Renal cortical epithelial cell (primary cell): ENCODE measurements at regions not wholly inside any gene's neighbourhood (a gene's known extent, or its start where the extent isn't known, plus 50 kb on each side); places are given as distances from the start of the nearest gene placed in this dataset.

Experiments
- DNase-seq: peaks from one replicate; pipeline ENCODE4 v3.0.0-alpha.2; 2011; ENCODE audit warnings: low read depth

DNA sequence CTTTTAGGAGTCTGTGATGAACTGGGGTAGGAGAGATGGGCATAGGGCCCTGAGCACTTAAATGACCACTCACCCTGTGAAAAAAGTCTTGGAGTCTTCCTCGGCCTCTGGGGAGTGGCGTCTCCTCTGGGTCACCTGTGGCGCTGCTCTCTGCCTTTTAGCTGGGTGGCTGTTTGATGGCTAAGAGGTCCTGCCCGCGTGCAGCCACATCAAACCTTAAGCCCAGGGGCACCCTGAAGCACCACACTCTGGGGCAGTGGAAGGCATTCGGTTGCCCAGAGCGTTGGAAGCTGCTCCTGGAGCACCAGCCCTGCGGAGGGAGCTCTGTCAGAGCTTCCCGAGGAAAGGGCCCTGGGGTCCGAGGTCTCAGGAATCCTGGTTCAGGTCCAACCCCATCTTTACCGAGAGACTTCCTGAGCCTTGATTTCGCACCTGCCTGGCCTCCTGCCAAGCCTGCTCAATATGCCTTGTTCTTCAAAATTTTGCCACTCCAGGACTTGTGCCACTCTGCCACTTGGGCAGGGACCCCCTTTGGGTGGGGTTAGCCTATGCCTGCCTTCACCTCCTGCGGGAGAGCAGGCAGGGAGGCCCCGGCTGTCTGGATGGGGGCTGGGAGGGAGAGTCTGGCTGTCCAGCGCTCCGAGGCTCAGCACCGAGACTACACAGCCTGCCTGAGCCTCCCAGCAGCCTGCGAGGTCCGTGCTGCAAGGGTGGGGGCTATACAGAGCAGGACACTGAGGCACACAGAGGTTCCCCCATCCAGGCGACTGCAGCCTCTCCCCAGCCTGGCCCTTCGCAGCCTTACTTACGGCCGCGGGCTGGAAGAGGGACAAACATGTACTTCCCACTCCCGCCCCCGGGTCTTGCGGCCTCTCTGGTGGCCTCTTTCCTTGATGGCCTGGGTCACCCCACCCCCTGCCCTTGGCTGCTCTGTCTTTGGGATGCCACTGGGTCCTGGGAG is 63.4 kb upstream of the RNU6ATAC start:
- DNase-seq: no peak

DNA sequence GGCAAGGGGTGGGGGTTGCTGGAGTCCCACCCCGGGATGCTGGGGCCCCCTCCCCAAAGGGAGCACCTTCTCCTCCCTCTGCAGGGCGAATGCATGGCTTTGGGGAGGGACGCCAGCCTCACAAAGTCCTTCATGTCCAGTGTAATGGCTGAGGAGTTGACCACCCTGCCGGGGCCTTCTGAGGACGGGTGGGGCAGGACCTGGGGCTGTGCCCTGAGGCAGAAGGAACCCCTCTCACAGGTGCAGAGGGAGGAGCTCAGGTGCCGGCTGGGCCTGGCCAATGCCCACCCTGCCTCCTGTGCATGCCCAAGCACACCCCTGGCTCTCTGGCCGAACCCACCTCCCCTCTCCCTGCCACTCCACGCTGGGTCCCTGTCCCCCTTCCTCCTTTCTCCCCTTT is 64.3 kb upstream of the RNU6ATAC start:
- DNase-seq: no peak

DNA sequence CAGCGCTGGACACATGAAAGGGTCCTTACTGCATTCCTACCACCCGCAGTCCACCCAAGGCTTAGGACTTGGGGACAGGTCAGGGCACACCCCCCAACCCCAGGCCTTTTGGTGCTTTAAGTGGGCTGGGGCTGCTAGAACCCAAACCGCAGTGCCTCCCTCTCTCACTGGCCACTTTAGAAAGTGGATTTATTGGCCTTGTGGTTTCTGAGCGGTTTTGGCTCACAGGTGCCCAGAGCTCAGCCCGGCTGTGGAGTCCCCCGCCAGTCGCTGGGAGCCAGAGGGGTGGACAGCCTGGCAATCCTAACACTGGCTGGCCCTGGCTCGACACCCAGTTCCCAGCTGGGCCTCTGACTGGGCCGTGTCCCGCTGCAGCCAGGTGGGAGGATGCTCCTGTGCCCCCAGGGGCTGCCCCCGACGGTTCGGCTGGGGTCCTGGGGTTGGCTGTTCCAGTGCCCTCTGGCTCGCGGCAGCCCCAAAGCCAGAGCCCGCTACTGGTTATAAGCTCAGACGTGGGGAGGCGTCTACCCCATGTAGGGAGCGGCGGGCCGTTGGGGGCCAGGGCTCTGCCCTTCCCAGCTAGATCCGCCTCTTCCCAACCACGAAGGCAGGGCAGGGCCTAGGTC is 65.2 kb upstream of the RNU6ATAC start:
- no peak for DNase-seq

DNA sequence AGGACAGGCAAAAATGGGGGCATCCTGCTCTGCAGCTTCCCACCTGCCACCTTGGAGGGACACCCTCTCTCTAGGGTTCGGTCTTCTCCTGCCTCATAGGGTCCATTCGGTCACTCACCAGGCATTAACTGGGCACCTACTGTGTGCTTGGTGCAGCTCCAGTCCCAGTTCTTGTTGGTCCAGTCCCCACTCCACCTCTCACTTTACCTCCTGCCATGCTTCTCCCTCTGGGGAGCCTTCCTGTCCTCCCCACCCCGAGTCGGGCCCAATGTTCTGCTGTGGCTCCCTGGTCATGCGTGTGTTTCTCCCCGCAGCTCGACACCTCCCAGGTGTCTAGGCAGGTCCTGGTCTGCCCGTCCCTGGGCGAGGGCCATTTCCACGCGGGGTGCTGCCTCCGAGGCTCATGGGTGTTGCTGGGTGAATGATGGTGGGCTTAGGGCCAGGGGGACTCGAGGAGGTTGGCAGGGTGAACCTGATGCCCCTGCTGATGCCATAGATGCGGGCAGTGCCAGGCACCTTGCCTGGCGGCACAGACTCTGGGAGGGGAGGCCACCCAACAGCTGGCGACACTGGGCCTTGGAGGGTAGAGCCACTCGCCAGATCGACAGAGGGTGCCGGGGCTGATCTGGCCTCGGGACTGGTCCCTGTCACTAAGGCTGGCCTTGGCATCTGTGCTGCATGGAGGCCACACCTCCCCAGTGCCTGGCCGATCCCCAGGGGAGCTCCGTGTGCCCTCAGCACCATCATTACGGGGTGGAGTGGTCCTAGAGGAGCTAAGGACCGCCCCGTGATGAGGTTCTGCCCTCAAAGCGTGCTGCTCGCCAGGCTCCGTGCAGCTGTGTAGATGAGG is 66.0 kb upstream of the RNU6ATAC start:
- no peak for DNase-seq

DNA sequence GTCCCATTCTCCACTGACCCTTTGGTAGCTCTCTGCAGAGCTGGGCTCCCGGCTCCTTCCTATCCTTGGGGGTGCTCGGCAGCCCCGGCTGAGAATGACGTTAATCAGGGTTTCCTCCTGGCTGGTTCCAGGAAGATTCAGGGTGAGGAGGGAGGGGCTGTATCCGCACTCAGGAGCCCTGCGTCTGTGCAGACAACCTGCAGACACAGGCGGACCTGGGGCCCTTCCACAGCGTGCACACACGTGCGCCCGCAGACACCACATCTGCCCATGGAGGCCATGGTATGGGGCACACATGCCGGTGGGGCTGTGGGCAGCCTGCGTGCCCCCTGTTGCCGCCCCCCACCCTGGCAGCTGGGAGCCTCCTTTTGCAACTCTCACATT is 66.6 kb upstream of the RNU6ATAC start:
- DNase-seq: no peak

DNA sequence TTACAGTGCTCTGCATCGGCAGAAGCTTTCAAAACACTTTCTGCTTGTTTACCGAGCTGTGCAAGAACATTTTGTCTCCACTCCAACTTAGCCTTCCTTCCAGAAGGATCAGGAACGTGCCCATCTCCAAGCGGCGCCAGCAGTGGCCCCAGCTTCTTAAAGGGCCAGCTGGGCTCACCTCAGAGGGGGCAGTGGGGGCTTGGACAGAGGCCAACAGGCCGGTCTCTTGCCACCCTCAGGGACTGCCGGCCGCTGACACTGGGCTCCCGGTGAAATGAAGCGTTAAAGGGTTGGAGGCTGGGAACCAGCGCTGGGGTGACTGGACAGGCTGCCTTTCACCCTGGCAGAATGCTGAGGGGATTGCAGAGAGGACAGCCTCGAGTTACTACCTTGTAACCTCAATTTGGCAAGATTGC is 67.0 kb upstream of the RNU6ATAC start:
- peak; percentile 8 for DNase-seq

DNA sequence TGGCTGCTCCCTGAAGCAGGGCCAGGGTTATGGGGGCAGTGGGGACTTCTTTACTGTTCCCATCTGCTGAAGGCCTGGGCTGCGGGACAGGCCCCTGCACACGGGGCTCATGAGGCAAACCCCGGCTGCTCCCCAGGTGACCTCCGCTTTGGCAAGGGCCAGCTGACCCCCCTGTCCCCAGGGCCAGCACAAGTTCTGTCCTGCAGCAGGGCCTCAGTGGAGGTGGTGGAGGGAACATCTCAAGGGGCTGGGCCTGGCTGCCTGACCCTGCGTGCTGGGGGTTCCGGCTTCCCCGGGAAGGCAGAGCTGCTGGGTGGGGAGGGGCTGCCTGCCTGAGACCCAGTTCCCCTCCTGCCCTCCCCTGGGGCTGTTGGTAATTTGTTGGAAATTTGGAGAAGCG is 67.4 kb upstream of the RNU6ATAC start:
- no peak for DNase-seq

DNA sequence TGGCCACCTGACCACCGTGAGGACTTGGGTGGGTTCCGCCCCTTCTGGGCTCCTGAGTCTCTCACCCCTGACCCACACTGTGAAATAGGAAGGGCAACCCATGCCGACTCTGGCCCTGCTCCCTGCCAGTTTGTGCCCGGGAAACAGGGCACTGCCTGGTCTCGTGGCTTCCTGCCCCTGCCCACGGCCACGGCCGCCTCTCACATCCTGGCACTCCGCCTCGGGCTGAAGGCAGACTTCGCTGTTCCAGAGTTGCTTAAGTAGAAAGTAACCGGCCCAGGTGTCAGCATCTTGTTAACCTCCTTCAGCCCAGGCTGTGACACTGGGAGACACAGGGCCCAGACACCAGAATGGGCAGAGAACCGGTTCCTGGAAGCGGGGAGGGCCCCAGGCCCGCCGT is 68.7 kb upstream of the RNU6ATAC start:
- no peak for DNase-seq

DNA sequence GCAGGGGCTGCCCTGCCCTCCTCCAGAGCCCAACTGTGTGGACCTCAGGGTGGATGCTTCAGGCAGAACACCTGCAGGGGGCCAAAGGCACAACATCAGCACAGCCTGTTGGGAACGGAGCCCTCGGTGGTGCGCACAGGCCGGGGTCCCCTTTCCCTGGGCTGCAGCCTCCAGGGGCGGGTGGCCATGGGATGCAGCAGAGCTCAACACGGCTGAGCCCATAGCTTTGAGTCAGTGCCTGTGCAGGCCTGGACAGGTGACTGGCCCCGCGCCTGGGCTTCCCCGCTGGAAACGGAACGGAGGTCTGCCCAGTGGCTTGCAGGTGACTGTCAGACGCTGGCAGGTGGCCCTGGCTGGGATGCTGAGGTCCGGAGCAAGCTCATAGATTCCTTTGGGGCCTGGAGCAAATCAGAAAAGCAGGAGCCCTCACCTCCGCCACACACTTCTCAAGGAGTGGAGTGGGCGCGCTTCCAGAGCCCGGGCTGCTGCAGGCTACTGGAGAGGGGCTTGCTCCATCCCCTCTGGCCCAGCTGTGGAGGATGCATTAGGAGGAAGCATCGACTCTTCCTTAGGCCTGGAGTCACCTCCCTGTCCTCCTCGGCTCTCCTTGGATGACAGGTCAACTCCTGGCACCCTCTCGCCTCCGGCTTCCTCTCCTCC is 69.8 kb upstream of the RNU6ATAC start:
- DNase-seq: no peak

DNA sequence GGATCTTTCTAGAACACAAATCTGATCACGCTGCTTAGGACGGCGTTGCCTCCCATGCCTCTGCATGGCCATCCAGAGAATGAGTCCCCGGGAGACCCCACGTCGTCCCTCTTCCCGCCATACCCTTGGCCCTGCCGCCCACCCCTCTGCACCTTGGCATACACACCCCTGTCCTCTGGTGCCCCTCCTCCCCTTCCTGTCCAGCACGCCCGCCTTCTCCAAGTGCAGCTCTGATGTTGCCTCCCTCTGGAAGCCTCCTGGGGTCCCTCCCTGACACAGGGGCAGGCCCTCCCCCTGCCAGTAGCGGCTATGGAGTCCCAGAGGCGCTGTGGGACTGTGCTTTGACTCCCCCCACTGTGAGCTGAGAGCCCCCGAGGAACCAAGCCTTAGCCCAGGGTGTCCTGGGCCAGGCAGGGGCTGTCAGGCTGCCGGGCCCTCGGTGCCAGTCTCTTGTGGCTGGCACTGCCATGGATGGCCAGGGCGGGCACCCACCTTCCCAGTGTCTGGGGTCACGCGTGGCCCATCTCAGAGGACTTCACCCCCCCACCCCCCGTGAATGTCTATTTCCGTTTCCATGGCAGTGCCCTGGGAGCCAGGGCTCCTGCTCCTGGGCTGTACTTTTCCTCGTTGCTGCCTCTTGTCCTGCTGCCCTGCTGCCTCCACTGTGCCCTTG is 70.5 kb upstream of the RNU6ATAC start:
- no peak for DNase-seq

DNA sequence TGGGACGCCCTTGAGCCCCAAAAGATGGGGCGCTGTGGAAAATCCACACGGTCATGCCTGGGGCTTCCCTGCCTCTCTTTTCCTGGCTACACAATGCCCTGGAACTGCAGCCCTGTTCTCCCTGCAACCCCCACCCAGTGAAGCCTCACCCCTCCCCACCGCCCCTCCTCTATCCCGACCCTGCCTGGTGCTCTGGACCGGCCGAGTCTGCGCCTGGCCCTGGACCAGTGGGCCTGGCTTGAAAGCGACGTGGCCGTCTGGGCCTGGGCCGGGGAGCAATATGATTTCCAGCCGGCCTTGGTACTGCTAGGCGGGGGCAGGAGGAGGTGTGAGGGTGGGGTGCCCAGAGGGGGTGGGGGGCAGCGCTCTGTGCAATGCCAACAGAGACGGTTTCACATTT is 71.0 kb upstream of the RNU6ATAC start:
- no peak for DNase-seq

DNA sequence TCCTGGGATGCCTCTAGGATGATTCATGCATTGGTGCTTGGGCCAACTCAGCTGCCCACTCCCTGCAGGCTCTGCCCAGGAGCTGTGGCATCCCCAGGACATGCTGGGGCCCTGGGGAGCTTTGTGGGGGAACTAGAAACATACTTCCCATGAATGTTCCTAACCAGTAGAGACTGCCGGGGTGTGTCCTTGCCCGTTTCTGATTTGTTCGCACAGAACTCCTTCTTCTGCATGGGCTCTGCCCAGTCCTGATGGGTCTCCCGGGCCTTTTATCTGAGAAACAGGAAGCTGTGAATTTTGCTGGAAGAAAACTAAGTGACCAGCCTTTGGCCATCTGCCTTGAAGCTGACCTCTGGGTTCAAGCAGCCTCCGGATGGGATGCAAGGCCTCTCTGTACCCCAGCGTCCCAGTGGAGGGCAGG is 71.6 kb upstream of the RNU6ATAC start:
- no peak for DNase-seq

DNA sequence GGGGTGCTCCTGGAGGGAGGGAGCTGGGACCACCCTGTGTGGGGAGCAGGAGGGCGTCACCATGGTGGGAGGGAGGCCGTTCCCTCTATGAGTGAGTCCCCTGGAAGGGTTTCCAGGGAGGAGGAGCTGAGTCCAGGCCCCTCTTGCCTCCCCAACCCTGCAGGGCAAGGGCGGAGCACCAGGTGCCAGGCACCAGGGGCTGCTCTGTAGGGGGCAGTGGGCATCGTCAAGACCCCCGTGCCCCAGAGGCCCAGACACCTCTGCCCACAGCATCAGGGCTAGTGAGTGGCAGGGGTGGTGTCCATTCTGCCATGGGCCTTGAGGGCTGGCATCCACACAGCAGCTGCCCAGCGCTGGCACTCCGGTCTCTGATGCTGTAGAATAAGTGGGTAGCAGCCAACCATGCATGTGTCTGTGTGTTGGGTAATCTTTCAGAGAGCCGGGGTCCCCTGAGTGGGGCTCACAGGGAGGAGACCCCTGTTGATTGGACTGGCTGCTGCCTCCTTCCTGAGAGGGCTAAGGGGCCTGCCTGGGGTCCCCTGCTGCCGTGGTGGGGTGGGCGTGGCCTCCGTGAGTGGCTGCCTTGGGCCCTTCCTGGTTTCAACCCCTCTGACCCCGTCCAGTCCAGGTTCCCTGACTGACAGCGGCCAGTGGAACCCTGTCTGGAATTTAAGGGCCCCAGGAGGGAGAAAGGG is 72.7 kb upstream of the RNU6ATAC start:
- no peak for DNase-seq

DNA sequence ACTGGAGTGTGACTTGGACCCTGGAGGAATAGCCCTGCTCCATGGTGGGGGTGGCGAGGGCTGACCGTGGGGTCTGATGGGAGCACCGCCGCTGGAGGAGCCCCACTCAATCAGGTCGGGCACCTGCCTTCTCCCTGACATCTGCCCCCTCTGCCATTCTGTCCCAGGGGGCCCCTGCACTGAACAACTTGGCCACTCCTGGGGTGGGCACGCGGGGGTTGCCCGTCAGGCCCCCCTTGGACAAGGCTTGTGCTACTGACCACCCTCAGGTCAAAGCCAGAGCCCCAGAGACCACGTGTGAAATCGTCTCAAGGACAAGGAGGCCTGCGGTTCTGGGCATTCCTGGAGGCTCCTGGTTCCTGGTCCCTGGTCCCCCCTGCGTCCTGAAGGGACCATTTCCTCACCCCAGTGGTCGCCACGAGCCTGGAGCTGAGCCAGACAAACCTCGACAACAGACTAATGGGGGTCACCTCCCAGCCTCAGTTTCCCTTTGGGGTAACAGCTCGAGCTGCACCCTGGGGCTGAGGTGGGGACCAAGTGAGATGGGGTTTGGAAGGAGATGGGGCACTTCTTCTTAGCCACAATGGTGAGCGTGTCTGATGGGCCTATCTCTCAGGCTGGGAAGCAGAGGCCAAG is 73.4 kb upstream of the RNU6ATAC start:
- DNase-seq: no peak

DNA sequence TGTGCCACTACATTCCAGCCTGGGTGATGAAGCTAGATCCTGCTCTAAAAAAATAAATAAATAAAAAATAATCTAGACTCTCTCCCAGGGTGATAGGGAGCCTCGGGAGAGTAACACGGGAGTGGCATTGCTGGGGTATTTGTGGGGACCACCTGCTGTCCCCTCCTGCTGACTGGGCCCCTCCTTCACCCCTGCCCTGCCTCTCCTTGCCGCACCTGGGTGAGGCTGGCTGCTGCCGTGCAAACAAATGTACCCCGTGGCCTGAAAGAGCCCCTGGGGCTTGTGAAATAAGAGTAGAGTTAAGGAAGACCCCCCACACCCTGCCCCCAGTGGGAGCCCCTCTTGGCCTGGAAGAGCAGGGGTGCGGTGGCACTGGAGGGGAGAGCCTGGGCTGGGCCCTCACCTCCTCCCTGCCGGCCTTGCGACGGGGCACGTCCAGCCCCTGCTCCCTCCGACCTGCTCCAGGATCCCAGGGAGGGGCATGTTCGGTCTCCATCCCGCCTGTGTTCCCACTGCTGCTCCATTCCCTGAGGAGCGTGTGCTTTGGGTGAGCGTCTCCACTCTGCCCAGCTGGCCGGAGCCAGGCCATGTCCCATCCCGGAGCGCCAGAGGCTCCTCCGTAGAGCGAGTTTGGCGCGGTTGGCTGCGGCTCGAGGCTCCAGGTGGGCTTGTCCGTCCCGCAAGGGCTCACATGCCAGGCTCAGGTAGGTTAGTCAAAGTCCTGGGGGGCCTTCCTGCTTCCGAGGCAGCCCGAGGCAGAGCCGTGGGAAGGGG is 75.0 kb upstream of the RNU6ATAC start:
- no peak for DNase-seq

DNA sequence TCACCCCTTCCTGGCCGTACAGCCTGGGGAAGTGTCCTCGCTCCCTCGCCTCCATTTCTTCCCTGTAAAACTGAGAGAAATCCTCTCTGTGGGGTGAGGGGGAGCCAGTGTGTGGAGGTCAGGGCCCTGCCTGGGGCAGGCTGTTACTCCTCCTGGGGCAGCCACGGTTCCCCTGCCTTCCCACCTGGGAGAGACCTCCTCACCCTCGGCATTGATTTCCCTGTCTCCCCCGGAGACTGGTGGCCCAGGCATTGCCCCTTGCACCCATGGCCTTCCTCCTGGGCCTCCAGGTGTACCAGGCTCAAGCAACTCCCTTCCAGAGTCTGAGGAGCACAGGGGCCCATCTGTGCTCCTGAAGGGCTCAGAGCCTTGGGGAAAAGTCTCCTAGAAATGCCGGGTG is 75.6 kb upstream of the RNU6ATAC start:
- no peak for DNase-seq

DNA sequence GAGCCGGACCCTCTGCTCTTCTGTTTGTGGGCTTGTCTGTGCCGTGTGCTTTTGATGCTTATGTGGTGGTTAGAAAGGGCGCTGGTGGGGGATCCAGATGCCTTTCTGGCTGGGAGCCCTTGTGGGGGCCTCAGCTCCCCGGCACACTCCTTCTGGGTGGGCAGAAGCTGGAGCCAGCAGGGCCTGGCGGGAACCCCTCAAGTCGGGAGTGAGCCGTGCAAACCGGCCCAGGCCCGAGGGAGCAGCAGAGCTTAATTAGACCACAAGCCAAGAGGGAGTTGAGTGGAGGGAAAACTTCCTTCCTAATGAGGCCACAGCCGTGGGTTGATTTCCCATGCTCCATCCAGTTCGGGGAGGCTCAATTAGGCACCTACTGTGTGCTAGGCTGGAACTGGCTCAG is 76.0 kb upstream of the RNU6ATAC start:
- DNase-seq: no peak

DNA sequence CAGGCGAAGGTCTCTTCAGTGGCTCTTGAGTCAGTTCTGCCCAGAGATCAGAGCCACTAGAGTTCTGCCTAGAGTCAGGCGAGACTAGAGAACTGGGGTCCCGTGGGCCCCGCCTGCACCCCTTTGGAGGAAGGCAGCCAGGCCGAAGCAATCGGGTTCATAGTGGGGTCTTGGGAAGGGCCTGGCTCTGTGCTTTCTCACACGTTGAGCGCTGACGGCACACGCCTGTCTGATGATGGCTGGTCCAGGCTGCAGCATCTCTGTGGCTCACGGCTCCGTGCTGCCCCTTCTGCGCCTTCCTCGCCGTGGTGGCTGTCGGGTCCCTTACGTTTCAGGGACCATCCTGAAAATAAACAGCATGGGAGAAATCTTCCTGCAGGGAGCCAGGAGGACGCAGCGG is 78.3 kb upstream of the RNU6ATAC start:
- DNase-seq: no peak

DNA sequence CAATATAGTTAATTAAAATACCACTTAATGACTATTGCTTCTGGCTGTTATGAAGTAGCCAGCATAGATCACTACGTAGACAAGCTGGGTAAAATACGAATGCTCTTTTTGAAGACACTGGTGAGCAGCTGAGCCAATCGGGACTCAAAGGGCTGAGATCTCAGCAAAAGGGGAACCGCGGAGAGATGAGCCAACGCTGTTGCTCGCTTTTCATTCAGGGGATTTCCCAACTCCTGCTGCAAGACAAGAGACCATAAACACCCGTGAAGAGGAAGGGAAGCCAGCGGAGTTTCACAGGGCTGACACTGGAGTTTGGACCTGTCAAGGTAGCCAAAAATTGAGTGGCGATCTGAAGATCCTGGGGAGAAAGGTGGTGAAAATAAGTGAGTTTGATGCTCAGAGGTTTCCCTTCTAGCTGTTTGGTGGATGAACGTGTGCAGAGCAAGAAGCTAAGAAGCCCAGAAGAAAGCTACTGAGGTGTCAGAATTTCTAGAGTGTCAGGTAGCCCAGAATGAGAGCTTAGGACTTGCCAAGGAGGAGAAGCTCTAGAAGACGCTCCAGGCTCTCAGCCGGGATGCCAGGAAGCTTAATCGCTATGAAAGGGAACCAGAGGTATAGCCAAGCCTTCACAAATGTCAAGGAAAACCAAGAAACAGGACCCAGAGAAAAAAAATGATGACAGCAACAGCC is 79.6 kb upstream of the RNU6ATAC start:
- no peak for DNase-seq
